ENCODE measurements at regions not wholly inside any gene's neighbourhood (a gene's known extent, or its start where the extent isn't known, plus 50 kb on each side); places are given as distances from the start of the nearest gene placed in this dataset.

GRCh38 chr2:2542316-2542715 is 211.2 kb upstream of the MYT1L start:
- no peak for TF ChIP-seq POLR2A (IDR thresholded peaks at IDR 0.05)
- no peak for TF ChIP-seq CTCF (IDR thresholded peaks at IDR 0.05)

Data from right lobe of liver (tissue), 4 donors.